K562 (cell line): ENCODE measurements at regions not wholly inside any gene's neighbourhood (a gene's known extent, or its start where the extent isn't known, plus 50 kb on each side); places are given as distances from the start of the nearest gene placed in this dataset.

ENCODE experiments used
- BRF1 ChIP-seq: IDR thresholded peaks from 3 replicates; pipeline ENCODE4 v1.6.1; 2011; ENCODE audit warnings: borderline replicate concordance, mild to moderate bottlenecking; ENCODE audit not compliant: insufficient read length; ENCODE audit errors: extremely low read depth
- CREM ChIP-seq: IDR thresholded peaks from 2 replicates; pipeline ENCODE4 v1.6.1; 2014; ENCODE audit warnings: antibody characterized with exemption, low read depth
- TF ChIP-seq, protein P1 (sequence below): fragments of 200-600 bp; sonication (generic); IDR thresholded peaks from one replicate; pipeline ENCODE4 v1.6.1; 2012; ENCODE audit warnings: mild to moderate bottlenecking, low read depth, low read length, inconsistent platforms
- TF ChIP-seq, protein P2 (sequence below), 3 experiments: fragments of 200-800 bp in 1 of 3; fragments of 250-450 bp in 1 of 3; fragments of 450-650 bp in 1 of 3; sonication (Bioruptor Pico) in 1 of 3; sonication (Bioruptor generic) in 1 of 3; formaldehyde crosslinking in 1 of 3; IDR thresholded peaks; 2 replicates each; pipeline versions ENCODE4 v1.6.1 to v1.8.0; 2016 to 2022; ENCODE audit warnings: mild to moderate bottlenecking in 2 of 3, missing genetic modification characterization in 2 of 3, missing compliant biosample characterization in 1 of 3, moderate library complexity in 1 of 3
- TF ChIP-seq, protein P3 (sequence below): sonication (generic); formaldehyde crosslinking; IDR thresholded peaks from 2 replicates; pipeline ENCODE4 v1.5.0; 2020; ENCODE audit warnings: missing genetic modification reagents

DNA sequence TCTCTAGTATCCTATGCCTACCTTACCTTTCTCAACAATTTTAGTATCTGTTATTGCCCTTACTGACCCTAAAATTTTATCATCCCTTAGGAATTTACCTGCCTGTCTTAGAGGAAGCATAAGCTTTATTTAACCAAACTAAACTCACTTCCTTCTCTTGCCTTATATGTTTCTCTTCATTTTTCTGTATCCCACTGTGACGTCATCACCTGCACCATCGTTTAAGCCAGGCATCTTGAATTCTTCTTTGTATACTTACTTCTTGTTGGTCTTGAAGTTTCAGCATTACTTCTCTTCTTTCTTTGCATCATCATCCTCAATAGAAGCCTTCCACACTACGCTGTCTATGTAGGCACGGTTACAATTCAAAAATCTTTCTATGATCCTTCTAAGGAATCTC, 231.0 kb upstream of the SMIM30 start (continued):
- TF ChIP-seq, protein P1, sequence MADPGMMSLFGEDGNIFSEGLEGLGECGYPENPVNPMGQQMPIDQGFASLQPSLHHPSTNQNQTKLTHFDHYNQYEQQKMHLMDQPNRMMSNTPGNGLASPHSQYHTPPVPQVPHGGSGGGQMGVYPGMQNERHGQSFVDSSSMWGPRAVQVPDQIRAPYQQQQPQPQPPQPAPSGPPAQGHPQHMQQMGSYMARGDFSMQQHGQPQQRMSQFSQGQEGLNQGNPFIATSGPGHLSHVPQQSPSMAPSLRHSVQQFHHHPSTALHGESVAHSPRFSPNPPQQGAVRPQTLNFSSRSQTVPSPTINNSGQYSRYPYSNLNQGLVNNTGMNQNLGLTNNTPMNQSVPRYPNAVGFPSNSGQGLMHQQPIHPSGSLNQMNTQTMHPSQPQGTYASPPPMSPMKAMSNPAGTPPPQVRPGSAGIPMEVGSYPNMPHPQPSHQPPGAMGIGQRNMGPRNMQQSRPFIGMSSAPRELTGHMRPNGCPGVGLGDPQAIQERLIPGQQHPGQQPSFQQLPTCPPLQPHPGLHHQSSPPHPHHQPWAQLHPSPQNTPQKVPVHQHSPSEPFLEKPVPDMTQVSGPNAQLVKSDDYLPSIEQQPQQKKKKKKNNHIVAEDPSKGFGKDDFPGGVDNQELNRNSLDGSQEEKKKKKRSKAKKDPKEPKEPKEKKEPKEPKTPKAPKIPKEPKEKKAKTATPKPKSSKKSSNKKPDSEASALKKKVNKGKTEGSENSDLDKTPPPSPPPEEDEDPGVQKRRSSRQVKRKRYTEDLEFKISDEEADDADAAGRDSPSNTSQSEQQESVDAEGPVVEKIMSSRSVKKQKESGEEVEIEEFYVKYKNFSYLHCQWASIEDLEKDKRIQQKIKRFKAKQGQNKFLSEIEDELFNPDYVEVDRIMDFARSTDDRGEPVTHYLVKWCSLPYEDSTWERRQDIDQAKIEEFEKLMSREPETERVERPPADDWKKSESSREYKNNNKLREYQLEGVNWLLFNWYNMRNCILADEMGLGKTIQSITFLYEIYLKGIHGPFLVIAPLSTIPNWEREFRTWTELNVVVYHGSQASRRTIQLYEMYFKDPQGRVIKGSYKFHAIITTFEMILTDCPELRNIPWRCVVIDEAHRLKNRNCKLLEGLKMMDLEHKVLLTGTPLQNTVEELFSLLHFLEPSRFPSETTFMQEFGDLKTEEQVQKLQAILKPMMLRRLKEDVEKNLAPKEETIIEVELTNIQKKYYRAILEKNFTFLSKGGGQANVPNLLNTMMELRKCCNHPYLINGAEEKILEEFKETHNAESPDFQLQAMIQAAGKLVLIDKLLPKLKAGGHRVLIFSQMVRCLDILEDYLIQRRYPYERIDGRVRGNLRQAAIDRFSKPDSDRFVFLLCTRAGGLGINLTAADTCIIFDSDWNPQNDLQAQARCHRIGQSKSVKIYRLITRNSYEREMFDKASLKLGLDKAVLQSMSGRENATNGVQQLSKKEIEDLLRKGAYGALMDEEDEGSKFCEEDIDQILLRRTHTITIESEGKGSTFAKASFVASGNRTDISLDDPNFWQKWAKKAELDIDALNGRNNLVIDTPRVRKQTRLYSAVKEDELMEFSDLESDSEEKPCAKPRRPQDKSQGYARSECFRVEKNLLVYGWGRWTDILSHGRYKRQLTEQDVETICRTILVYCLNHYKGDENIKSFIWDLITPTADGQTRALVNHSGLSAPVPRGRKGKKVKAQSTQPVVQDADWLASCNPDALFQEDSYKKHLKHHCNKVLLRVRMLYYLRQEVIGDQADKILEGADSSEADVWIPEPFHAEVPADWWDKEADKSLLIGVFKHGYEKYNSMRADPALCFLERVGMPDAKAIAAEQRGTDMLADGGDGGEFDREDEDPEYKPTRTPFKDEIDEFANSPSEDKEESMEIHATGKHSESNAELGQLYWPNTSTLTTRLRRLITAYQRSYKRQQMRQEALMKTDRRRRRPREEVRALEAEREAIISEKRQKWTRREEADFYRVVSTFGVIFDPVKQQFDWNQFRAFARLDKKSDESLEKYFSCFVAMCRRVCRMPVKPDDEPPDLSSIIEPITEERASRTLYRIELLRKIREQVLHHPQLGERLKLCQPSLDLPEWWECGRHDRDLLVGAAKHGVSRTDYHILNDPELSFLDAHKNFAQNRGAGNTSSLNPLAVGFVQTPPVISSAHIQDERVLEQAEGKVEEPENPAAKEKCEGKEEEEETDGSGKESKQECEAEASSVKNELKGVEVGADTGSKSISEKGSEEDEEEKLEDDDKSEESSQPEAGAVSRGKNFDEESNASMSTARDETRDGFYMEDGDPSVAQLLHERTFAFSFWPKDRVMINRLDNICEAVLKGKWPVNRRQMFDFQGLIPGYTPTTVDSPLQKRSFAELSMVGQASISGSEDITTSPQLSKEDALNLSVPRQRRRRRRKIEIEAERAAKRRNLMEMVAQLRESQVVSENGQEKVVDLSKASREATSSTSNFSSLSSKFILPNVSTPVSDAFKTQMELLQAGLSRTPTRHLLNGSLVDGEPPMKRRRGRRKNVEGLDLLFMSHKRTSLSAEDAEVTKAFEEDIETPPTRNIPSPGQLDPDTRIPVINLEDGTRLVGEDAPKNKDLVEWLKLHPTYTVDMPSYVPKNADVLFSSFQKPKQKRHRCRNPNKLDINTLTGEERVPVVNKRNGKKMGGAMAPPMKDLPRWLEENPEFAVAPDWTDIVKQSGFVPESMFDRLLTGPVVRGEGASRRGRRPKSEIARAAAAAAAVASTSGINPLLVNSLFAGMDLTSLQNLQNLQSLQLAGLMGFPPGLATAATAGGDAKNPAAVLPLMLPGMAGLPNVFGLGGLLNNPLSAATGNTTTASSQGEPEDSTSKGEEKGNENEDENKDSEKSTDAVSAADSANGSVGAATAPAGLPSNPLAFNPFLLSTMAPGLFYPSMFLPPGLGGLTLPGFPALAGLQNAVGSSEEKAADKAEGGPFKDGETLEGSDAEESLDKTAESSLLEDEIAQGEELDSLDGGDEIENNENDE, result no peak
- TF ChIP-seq CREM (0 out of 2 replicates have a peak, but pooled peaks have one; percentile 5), BRF1 (no peak)
- TF ChIP-seq, protein P2, sequence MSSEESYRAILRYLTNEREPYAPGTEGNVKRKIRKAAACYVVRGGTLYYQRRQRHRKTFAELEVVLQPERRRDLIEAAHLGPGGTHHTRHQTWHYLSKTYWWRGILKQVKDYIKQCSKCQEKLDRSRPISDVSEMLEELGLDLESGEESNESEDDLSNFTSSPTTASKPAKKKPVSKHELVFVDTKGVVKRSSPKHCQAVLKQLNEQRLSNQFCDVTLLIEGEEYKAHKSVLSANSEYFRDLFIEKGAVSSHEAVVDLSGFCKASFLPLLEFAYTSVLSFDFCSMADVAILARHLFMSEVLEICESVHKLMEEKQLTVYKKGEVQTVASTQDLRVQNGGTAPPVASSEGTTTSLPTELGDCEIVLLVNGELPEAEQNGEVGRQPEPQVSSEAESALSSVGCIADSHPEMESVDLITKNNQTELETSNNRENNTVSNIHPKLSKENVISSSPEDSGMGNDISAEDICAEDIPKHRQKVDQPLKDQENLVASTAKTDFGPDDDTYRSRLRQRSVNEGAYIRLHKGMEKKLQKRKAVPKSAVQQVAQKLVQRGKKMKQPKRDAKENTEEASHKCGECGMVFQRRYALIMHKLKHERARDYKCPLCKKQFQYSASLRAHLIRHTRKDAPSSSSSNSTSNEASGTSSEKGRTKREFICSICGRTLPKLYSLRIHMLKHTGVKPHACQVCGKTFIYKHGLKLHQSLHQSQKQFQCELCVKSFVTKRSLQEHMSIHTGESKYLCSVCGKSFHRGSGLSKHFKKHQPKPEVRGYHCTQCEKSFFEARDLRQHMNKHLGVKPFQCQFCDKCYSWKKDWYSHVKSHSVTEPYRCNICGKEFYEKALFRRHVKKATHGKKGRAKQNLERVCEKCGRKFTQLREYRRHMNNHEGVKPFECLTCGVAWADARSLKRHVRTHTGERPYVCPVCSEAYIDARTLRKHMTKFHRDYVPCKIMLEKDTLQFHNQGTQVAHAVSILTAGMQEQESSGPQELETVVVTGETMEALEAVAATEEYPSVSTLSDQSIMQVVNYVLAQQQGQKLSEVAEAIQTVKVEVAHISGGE (CRISPR knock-in tag; IDR thresholded peaks at IDR 0.05), result no peak
- TF ChIP-seq, protein P3, sequence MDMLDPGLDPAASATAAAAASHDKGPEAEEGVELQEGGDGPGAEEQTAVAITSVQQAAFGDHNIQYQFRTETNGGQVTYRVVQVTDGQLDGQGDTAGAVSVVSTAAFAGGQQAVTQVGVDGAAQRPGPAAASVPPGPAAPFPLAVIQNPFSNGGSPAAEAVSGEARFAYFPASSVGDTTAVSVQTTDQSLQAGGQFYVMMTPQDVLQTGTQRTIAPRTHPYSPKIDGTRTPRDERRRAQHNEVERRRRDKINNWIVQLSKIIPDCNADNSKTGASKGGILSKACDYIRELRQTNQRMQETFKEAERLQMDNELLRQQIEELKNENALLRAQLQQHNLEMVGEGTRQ, result no peak
- TF ChIP-seq, all 486 proteins: peak for 3
